AG04450 (cell line): ENCODE measurements at regions not wholly inside any gene's neighbourhood (a gene's known extent, or its start where the extent isn't known, plus 50 kb on each side); places are given as distances from the start of the nearest gene placed in this dataset.

ENCODE experiments used
- CTCF ChIA-PET: fragments of 300-600, 350-600 bp; formaldehyde crosslinking; extraction: SDS; loops from one replicate; lab custom pipeline; 2022; ENCODE audit warnings: antibody characterized with exemption, inconsistent platforms; lab: Charles Lee
- POLR2A ChIA-PET: fragments of 350-600 bp; formaldehyde crosslinking; extraction: SDS; loops from one replicate; lab custom pipeline; 2021; ENCODE audit warnings: antibody characterized with exemption, inconsistent platforms; lab: Yijun Ruan, JAX
- DNase-seq: peaks from one replicate; pipeline ENCODE4 v3.0.0-alpha.2; 2011; ENCODE audit warnings: low read depth, low spot score
- H3K27ac ChIP-seq: one replicate; pipeline ENCODE4 v1.5.1; 2012; ENCODE audit warnings: low read depth, low read length, control low read depth
- H3K27me3 ChIP-seq: one replicate; pipeline ENCODE4 v1.6.0; 2012; ENCODE audit warnings: low read length; ENCODE audit not compliant: control insufficient read depth, insufficient read depth
- H3K4me3 ChIP-seq: 2 replicates; pipeline ENCODE4 v1.5.1; 2011; ENCODE audit warnings: mild to moderate bottlenecking, low read depth, low read length, control low read depth
- H3K9me3 ChIP-seq: 2 replicates; pipeline ENCODE4 v1.5.1; 2012; ENCODE audit warnings: low read length; ENCODE audit not compliant: control insufficient read depth, insufficient read depth
- CTCF ChIP-seq: IDR thresholded peaks from 2 replicates; pipeline ENCODE4 v1.5.1; 2011; ENCODE audit warnings: low read depth, low read length, control low read depth, inconsistent platforms

GRCh38 chr3:18047052-18047451 lies 304.6 kb upstream of the TBC1D5 start:
- ChIA-PET POLR2A (no interaction called here), CTCF (no interaction called here)
- Histone ChIP-seq H3K9me3 (no peaks in the 10 kb centered on the region), H3K27ac (no peak overlapping the region), H3K4me3 (no peak overlapping the region), H3K27me3 (no peaks in the 10 kb centered on the region)
- no peak for DNase-seq
- no peak for TF ChIP-seq CTCF

DNA sequence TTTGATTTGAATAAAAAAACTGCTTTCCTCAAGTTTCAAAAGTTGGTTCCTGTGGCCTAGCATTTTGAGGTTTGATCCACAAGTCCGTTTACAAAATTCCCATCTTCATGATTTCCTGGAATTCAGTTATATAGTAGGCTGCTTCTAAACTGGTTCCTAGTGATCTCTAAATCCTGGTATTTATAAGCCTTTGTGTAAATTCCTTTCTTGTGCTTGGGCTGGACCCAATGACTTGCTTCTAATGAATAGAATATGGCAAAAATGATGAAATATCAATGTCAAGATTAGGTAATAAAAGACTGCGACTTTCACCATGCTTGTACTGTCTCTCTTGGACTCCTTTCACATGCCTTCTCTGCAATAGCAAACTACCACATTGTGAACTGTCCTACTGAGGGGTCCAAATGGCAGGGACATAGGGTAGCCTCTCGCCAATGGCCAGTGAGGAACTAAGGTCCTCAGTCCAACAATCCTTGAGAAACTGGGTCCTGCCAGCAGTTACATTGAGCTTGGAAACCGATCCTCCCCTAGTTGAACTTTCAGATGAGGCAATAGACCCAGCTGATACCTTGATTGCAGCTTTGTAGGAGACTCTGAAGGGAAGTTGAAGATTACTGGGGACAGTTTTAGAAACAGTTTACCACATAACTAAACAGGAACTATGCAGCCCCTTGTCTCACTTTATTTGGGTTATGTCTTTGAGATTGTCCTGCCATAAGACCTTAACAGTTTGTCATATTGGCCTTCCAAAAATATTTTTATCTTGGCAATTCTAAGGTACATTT lies 303.9 kb upstream of the TBC1D5 start:
- TF ChIP-seq CTCF, result no peak
- Histone ChIP-seq H3K27me3 (no peaks in the 10 kb centered on the region), H3K27ac (no peak overlapping the region), H3K9me3 (no peaks in the 10 kb centered on the region), H3K4me3 (no peak overlapping the region)
- no peak for DNase-seq
- ChIA-PET CTCF (no interaction called here), POLR2A (no interaction called here)

DNA sequence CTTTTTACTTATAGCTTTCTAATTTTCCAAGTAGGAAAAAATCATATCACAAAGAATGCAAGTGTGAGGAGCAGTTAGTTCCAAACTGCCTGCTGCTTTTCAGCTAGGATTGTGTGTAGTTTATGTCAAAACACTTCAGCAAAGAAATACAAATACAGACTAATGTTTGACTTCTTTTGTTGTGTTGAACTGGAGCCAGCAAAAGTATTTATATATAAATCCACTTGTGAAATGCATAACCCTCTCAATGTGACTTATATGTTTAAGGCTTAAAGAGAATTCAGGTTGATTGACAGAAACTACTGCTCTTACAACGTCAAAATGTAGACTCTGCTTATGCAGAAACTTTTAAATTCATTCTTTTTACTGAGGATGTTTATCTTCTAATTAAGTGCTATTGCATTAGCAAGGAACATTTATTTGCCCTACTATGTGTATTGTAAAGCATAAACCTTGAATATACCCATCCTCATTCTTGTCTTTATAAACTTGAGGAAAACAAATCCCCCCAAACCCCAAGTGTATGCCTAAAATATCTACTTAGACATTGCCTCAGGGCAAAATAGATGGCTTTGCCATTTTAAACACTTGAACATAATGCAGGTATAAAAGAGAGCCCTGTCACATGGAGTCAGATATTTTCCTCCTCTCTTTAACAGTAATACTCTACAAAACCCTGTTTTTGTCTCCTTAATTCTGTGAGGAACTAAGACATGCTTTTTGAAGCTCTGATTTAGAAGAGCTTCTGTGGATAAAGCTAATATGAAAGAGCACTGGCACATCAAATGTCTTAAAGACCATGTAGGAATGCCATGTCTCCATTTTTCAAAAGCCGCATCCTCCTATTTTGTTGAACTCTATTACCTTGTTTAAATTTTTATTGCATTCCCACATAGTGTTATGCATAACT lies 302.8 kb upstream of the TBC1D5 start:
- no peak for TF ChIP-seq CTCF
- H3K4me3 ChIP-seq, result no peak overlapping the region
- CTCF ChIA-PET, result no interaction called here
- no peak overlapping the region for H3K27ac ChIP-seq
- POLR2A ChIA-PET, result no interaction called here
- no peak for DNase-seq
- H3K9me3 ChIP-seq, result no peaks in the 10 kb centered on the region
- H3K27me3 ChIP-seq, result peaks cover 2% of the 10 kb centered on the region

- TF ChIP-seq CTCF, result no peak
- ChIA-PET POLR2A (no interaction called here), CTCF (no interaction called here)
- no peak overlapping the region for H3K27ac ChIP-seq
- H3K9me3 ChIP-seq, result no peaks in the 10 kb centered on the region
- peaks cover 2% of the 10 kb centered on the region for H3K27me3 ChIP-seq
- DNase-seq, result no peak
- H3K4me3 ChIP-seq, result no peak overlapping the region
These were observed 301.8 kb upstream of the TBC1D5 start for GRCh38 chr3:18044191-18044590.

GRCh38 chr3:18036450-18036815 lies 294.0 kb upstream of the TBC1D5 start:
- DNase-seq, result no peak
- ChIA-PET POLR2A (interaction anchor here (0.7 kb wide), 1 partner anchor 153 kb away, joined by 3 read pairs; no protein-coding TSS in a partner anchor), CTCF (no interaction called here)
- peaks cover 2% of the 10 kb centered on the region for H3K27me3 ChIP-seq
- TF ChIP-seq CTCF, result no peak
- H3K27ac ChIP-seq, result no peak overlapping the region
- H3K9me3 ChIP-seq, result no peaks in the 10 kb centered on the region
- no peak overlapping the region for H3K4me3 ChIP-seq
